ENCODE measurements at regions not wholly inside any gene's neighbourhood (a gene's known extent, or its start where the extent isn't known, plus 50 kb on each side); places are given as distances from the start of the nearest gene placed in this dataset.

GRCh38 chrX:87327267-87327666 lies 190.3 kb upstream of the KLHL4 start:
- TF ChIP-seq CTCF (IDR thresholded peaks at IDR 0.05) (no peak), EP300 (IDR thresholded peaks at IDR 0.05) (no peak), POLR2AphosphoS5 (IDR thresholded peaks at IDR 0.05) (no peak)
